ENCODE measurements at regions not wholly inside any gene's neighbourhood (a gene's known extent, or its start where the extent isn't known, plus 50 kb on each side); places are given as distances from the start of the nearest gene placed in this dataset.
"Not testable (repeated sequence)": the region's sequence is repeated elsewhere in the genome, so short reads cannot be mapped to it uniquely, and the experiment has no call there.

DNA sequence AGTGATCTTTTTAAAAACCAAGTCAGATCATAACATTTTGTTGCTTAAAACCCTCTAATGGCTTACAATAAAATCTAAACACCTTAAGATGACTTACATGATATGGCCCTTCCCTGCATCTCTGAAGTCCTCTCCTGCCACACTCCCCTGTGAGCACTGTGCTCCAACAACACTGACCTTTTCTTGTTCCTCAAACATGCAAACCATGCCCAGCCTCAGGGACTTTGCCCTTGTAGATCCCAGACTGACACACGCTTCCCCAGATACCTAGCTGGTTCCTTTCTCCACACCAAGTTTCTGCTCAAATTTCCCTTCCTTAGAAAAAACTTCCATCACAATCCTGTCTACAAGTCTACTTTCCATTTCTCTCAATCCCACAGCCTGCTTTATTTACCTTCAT, 128.6 kb downstream of the IPO8 start:
- DNase-seq (ENCODE audit: low spot score): no peak
- H3K27me3 Mint-ChIP-seq (ENCODE audit: low read depth): peaks cover 12% of the 10 kb centered on the region
- no peak overlapping the region for H3K27ac Mint-ChIP-seq (ENCODE audit: unreplicated experiment)
- peaks cover 15% of the 10 kb centered on the region for H3K9me3 Mint-ChIP-seq (ENCODE audit: low read depth)
- H3K4me1 Mint-ChIP-seq (ENCODE audit: low read depth): no peaks in the 10 kb centered on the region
- H3K4me3 Mint-ChIP-seq (ENCODE audit: unreplicated experiment): no peak overlapping the region
- peaks cover 2% of the 10 kb centered on the region for H3K36me3 Mint-ChIP-seq (ENCODE audit: low read depth)
- TF ChIP-seq CTCF (IDR thresholded peaks at IDR 0.05): no peak

GRCh38 chr12:30564394-30564793, 131.3 kb downstream of the IPO8 start:
- no peak overlapping the region for H3K4me3 Mint-ChIP-seq (ENCODE audit: unreplicated experiment)
- TF ChIP-seq CTCF (IDR thresholded peaks at IDR 0.05): no peak
- DNase-seq (ENCODE audit: low spot score): no peak
- no peak overlapping the region for H3K27ac Mint-ChIP-seq (ENCODE audit: unreplicated experiment)
- H3K36me3 Mint-ChIP-seq (ENCODE audit: low read depth): peaks cover 6% of the 10 kb centered on the region
- no peaks in the 10 kb centered on the region for H3K4me1 Mint-ChIP-seq (ENCODE audit: low read depth)
- peaks cover 16% of the 10 kb centered on the region for H3K27me3 Mint-ChIP-seq (ENCODE audit: low read depth)
- peaks cover 32% of the 10 kb centered on the region for H3K9me3 Mint-ChIP-seq (ENCODE audit: low read depth)

GRCh38 chr12:30548203-30548602, 147.5 kb downstream of the IPO8 start:
- no peak for TF ChIP-seq CTCF (IDR thresholded peaks at IDR 0.05)
- no peak overlapping the region for H3K4me3 Mint-ChIP-seq (ENCODE audit: unreplicated experiment)
- H3K9me3 Mint-ChIP-seq (ENCODE audit: low read depth): peaks cover 15% of the 10 kb centered on the region
- no peaks in the 10 kb centered on the region for H3K4me1 Mint-ChIP-seq (ENCODE audit: low read depth)
- DNase-seq (ENCODE audit: low spot score): no peak
- H3K36me3 Mint-ChIP-seq (ENCODE audit: low read depth): peaks cover 5% of the 10 kb centered on the region
- H3K27ac Mint-ChIP-seq (ENCODE audit: unreplicated experiment): no peak overlapping the region
- H3K27me3 Mint-ChIP-seq (ENCODE audit: low read depth): peaks cover 4% of the 10 kb centered on the region

DNA sequence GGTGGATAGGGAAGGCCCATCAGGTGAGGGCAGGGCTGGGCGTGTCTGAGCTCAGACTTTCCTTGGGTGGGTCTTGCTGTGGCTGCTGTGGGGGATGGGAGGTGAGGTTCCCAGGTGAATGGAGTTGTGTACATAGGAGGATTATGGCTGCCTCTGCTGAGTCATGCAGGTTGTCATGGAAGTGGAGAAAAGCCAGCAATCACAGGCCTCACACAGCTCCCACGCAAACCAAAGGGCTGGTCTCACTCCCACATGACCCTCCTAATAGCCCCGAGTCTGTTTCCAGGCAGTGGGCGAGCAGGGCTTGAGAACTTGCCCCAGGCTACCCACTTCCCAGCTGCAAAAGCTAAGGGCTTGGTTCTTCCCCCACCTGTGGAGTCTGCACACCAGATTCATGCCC, 149.5 kb downstream of the IPO8 start:
- H3K36me3 Mint-ChIP-seq (ENCODE audit: low read depth): peaks cover 9% of the 10 kb centered on the region
- DNase-seq (ENCODE audit: low spot score): no peak
- no peak overlapping the region for H3K4me3 Mint-ChIP-seq (ENCODE audit: unreplicated experiment)
- no peak overlapping the region for H3K27ac Mint-ChIP-seq (ENCODE audit: unreplicated experiment)
- no peak for TF ChIP-seq CTCF (IDR thresholded peaks at IDR 0.05)
- peaks cover 3% of the 10 kb centered on the region for H3K27me3 Mint-ChIP-seq (ENCODE audit: low read depth)
- peaks cover 36% of the 10 kb centered on the region for H3K9me3 Mint-ChIP-seq (ENCODE audit: low read depth)
- no peaks in the 10 kb centered on the region for H3K4me1 Mint-ChIP-seq (ENCODE audit: low read depth)

- H3K36me3 Mint-ChIP-seq (ENCODE audit: low read depth): peaks cover 11% of the 10 kb centered on the region
- H3K27ac Mint-ChIP-seq (ENCODE audit: unreplicated experiment); DNase-seq (ENCODE audit: low spot score); H3K4me3 Mint-ChIP-seq (ENCODE audit: unreplicated experiment); H3K4me1 Mint-ChIP-seq (ENCODE audit: low read depth); H3K27me3 Mint-ChIP-seq (ENCODE audit: low read depth): not testable (repeated sequence)
- H3K9me3 Mint-ChIP-seq (ENCODE audit: low read depth): peaks cover 43% of the 10 kb centered on the region
Measured at GRCh38 chr12:30544704-30545103, 151.0 kb downstream of the IPO8 start.

DNA sequence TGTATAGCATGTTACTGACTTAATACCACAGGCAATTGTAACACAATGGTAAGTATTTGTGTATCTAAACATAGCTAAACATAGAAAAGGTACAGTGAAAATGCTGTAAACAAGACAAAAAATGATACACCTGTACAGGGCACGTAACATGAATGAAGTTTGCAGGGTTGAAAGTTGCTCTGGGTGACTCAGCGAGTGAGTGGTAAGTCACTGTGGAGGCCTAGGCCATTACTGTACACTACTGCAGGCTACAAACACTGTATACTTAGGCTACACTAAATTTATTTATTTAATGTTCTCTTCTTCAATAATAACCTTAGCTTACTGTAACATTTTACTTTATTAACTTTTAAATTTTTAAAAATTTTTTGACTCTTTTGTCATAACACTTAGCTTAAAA, 158.4 kb downstream of the IPO8 start:
- Mint-ChIP-seq H3K4me3 (ENCODE audit: unreplicated experiment) (no peak overlapping the region), H3K27ac (ENCODE audit: unreplicated experiment) (no peak overlapping the region), H3K27me3 (ENCODE audit: low read depth) (peaks cover 6% of the 10 kb centered on the region), H3K4me1 (ENCODE audit: low read depth) (no peaks in the 10 kb centered on the region), H3K9me3 (ENCODE audit: low read depth) (peaks cover 20% of the 10 kb centered on the region), H3K36me3 (ENCODE audit: low read depth) (peaks cover 4% of the 10 kb centered on the region)
- no peak for DNase-seq (ENCODE audit: low spot score)
- TF ChIP-seq CTCF (IDR thresholded peaks at IDR 0.05): no peak
